KMS-11 (cell line): ENCODE measurements at regions not wholly inside any gene's neighbourhood (a gene's known extent, or its start where the extent isn't known, plus 50 kb on each side); places are given as distances from the start of the nearest gene placed in this dataset.

Experiments
- H2AFZ ChIP-seq: fragments of 200-600 bp; sonication (generic); 2 replicates; pipeline ENCODE4 v1.6.1; 2016; ENCODE audit warnings: antibody characterized with exemption, mixed run types, low read depth
- H3K27ac ChIP-seq: fragments of 200-600 bp; sonication (generic); 2 replicates; pipeline ENCODE4 v1.6.1; 2016; ENCODE audit warnings: mild to moderate bottlenecking, mixed run types
- H3K27me3 ChIP-seq: fragments of 200-600 bp; sonication (generic); 2 replicates; pipeline ENCODE4 v1.6.1; 2017; ENCODE audit warnings: mild to moderate bottlenecking, low read depth, mixed run types, moderate library complexity; ENCODE audit not compliant: insufficient read depth
- H3K36me3 ChIP-seq: fragments of 200-600 bp; sonication (generic); 2 replicates; pipeline ENCODE4 v1.6.1; 2017; ENCODE audit warnings: mild to moderate bottlenecking, mixed run types; ENCODE audit not compliant: insufficient read depth
- H3K4me1 ChIP-seq: fragments of 200-600 bp; sonication (generic); 2 replicates; pipeline ENCODE4 v1.6.1; 2016; ENCODE audit warnings: mild to moderate bottlenecking, low read depth, mixed run types; ENCODE audit not compliant: poor library complexity, severe bottlenecking
- H3K4me2 ChIP-seq: fragments of 200-600 bp; sonication (generic); 2 replicates; pipeline ENCODE4 v1.7.0; 2016; ENCODE audit warnings: mild to moderate bottlenecking, mixed run types
- H3K4me3 ChIP-seq: fragments of 200-600 bp; sonication (generic); IDR thresholded peaks from 2 replicates; pipeline ENCODE4 v1.6.1; 2017; ENCODE audit warnings: low read depth, low read length, mixed read lengths; ENCODE audit not compliant: insufficient read depth
- H3K79me2 ChIP-seq: fragments of 200-600 bp; sonication (generic); 2 replicates; pipeline ENCODE4 v1.6.1; 2016; ENCODE audit warnings: low read depth, mixed run types; ENCODE audit not compliant: insufficient read depth
- H3K9ac ChIP-seq: fragments of 200-600 bp; sonication (generic); 2 replicates; pipeline ENCODE4 v1.6.1; 2016; ENCODE audit warnings: mild to moderate bottlenecking, mixed run types
- H4K20me1 ChIP-seq: fragments of 200-600 bp; sonication (generic); 2 replicates; pipeline ENCODE4 v1.6.1; 2016; ENCODE audit warnings: mild to moderate bottlenecking, mixed run types; ENCODE audit not compliant: insufficient read depth
- TF ChIP-seq, protein P1 (sequence below): fragments of 200-600 bp; sonication (generic); conservative IDR thresholded peaks from 2 replicates; pipeline ENCODE4 v1.6.1; 2017; ENCODE audit warnings: low read depth, mild to moderate bottlenecking, antibody characterized with exemption, low read length, moderate library complexity, mixed read lengths

DNA sequence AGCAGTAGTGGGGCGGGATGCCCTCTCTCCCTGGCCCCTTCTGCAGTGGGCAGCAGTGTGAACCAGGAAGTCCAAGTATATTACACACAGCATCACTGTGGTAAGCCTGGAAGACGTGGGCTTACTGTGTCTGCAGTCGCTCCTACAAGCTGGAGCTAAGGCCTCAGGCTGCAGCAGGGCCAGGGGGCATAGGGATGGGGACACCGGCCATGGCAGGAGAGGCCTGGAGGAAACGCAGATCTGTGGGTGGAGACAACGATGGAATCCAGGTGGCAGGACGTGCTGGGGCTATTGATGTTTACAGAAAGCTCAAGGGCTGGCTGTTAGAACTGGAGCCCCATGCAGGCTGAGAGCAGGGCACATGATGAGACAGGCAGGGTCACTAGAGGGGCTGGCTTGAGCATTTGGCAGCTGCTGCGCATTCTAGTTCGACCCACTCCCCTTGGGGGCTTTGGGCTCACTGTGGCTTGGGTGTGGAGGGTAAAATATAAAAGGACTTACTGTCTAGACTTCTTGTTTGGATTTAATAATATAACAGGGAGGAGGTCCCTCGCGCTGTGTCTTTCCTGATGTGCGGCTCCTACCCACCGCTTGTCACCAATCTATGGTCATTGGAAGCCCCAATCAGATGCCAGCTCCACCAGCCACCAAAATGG lies 539.5 kb downstream of the TBC1D22A start:
- Histone ChIP-seq H3K9ac (no peak overlapping the region), H3K27ac (no peak overlapping the region), H3K27me3 (no peaks in the 10 kb centered on the region; the same call in 1 of the 2 replicates), H4K20me1 (no peaks in the 10 kb centered on the region), H3K4me1 (no peaks in the 10 kb centered on the region), H3K79me2 (no peaks in the 10 kb centered on the region), H2AFZ (no peak overlapping the region), H3K4me3 (no peak overlapping the region), H3K36me3 (no peaks in the 10 kb centered on the region), H3K4me2 (no peak overlapping the region)
- TF ChIP-seq, protein P1, sequence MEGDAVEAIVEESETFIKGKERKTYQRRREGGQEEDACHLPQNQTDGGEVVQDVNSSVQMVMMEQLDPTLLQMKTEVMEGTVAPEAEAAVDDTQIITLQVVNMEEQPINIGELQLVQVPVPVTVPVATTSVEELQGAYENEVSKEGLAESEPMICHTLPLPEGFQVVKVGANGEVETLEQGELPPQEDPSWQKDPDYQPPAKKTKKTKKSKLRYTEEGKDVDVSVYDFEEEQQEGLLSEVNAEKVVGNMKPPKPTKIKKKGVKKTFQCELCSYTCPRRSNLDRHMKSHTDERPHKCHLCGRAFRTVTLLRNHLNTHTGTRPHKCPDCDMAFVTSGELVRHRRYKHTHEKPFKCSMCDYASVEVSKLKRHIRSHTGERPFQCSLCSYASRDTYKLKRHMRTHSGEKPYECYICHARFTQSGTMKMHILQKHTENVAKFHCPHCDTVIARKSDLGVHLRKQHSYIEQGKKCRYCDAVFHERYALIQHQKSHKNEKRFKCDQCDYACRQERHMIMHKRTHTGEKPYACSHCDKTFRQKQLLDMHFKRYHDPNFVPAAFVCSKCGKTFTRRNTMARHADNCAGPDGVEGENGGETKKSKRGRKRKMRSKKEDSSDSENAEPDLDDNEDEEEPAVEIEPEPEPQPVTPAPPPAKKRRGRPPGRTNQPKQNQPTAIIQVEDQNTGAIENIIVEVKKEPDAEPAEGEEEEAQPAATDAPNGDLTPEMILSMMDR, result no peak

DNA sequence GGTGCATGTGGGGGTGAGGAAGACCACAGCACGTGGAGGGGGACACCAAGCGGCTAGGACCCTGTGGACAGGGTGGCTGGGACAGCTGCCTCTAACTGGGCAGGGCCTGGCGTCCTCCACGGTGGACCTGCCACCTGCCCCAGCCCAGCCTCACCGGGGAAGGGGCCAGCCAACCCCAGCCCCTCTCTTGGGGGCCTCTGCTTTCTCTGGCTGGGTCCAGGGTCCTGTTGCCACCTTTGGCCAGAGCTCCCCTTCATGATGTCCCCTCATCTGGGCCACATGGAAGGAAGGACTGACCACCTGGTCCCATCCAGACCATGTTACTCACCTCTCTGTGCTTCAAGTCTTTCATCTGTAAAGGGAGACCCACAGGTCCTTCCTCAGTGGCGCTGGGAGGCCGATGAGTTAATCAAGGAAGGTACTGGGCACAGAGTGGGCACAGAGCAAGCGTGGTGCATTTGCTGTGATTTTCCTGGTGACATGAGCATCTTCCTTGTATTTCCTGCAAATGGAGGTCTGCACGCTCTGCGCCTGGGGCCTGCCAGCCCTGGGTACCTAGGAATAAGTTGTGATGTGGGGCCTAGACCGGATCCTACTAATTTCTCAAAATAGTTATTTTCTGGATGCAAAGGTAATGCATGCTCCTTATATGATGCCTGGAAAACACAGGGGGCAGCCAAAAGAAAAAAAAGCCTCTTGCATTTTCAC lies 538.4 kb downstream of the TBC1D22A start:
- Histone ChIP-seq H3K79me2 (no peaks in the 10 kb centered on the region), H3K9ac (no peak overlapping the region), H3K36me3 (no peaks in the 10 kb centered on the region), H3K27ac (no peak overlapping the region), H2AFZ (no peak overlapping the region), H3K4me3 (no peak overlapping the region), H4K20me1 (no peaks in the 10 kb centered on the region), H3K4me2 (no peak overlapping the region), H3K4me1 (no peaks in the 10 kb centered on the region), H3K27me3 (no peaks in the 10 kb centered on the region; the same call in 1 of the 2 replicates)
- TF ChIP-seq, protein P1, result no peak

DNA sequence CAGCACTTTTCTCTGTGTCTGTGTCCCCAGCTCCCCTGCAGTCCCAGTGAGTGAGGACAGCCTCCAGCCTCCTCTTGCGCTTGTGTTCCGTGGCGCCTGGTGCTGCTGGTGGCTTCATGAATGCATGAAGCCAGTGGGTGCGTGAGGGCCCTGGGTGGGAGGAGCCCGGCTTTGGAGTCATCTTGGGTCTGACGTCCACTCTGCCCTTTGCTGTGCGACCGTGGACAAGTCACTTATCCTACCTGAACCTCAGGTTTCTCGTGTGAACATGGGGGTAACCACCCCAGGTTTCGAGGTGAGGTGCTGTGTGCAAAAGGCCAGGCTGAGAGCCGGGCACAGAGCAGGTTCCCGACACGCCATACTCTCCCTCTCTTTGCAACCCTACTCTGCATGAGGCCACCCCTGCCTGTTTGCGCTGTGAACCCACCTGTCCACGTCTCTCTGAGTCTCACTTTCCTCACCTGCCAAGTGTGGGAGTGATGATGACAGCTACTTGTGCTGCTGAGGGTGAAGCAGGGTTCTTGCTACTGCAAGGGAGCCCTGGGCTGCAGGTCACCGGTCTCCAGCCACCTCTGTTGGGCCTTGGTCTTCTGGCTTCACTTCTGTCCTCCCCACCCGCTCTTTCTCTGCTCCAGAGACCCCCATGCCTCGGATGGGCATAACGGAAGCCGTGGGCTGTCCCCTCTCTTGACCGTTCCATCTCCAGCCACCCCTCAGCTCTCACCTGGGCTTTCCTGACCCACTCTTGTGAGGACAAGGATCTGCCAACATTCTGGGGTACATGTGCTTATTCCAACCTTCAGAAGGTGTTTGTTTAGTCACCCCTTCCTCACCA lies 537.6 kb downstream of the TBC1D22A start:
- TF ChIP-seq, protein P1, result no peak
- H3K4me3 ChIP-seq, result no peak overlapping the region
- no peaks in the 10 kb centered on the region for H4K20me1 ChIP-seq
- H3K4me1 ChIP-seq, result no peaks in the 10 kb centered on the region
- no peak overlapping the region for H3K27ac ChIP-seq
- H3K79me2 ChIP-seq, result no peaks in the 10 kb centered on the region
- no peak overlapping the region for H3K9ac ChIP-seq
- no peak overlapping the region for H2AFZ ChIP-seq
- H3K27me3 ChIP-seq, result no peaks in the 10 kb centered on the region; the same call in 1 of the 2 replicates
- H3K4me2 ChIP-seq, result no peak overlapping the region
- H3K36me3 ChIP-seq, result no peaks in the 10 kb centered on the region

DNA sequence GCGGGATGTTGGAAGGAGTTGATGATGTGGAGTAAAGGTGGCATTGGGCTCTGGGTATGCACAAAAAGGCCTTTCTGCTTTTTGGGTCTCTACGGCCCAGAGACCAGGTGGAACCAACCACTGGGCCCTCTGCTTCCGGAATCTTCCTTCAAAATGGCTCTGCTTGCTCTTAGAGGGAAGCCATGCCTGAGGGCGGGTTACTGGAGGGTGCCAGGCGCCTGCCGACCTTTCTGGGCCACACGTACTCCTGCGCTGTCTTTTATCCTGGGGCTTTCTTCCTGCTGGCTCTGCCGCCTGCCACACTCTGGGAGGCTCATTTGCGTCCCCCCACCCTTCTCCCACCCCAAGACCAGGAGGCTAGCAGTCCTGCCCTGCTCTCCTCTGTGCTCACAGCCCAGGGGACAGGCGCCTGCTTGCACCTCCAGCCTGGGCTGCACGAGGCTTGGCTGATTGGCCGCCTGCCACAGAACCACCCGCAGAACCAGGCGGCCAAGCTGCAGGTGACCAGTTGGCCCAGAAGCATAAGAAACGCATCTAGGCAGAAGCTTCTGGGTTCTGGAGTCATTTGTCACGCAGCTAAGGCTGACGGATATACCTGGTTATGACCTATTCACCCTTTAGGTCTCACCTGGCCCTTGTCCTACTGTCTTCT lies 536.9 kb downstream of the TBC1D22A start:
- no peaks in the 10 kb centered on the region for H4K20me1 ChIP-seq
- H3K27ac ChIP-seq, result no peak overlapping the region
- H2AFZ ChIP-seq, result no peak overlapping the region
- TF ChIP-seq, protein P1, result no peak
- no peaks in the 10 kb centered on the region; the same call in 1 of the 2 replicates for H3K27me3 ChIP-seq
- no peaks in the 10 kb centered on the region for H3K79me2 ChIP-seq
- no peaks in the 10 kb centered on the region for H3K4me1 ChIP-seq
- H3K9ac ChIP-seq, result no peak overlapping the region
- no peak overlapping the region for H3K4me3 ChIP-seq
- no peaks in the 10 kb centered on the region for H3K36me3 ChIP-seq
- H3K4me2 ChIP-seq, result no peak overlapping the region
